CD4-positive, alpha-beta T cell treated with Interleukin-6 for 4 hours (primary cell): ENCODE measurements at regions not wholly inside any gene's neighbourhood (a gene's known extent, or its start where the extent isn't known, plus 50 kb on each side); places are given as distances from the start of the nearest gene placed in this dataset.
A peak's percentile ranks its signal among the peaks of the same experiment; 100 is the strongest.
"Not testable (repeated sequence)": the region's sequence is repeated elsewhere in the genome, so short reads cannot be mapped to it uniquely, and the experiment has no call there.

Experiments
- DNase-seq: peaks from one replicate; pipeline ENCODE4 v3.0.0-alpha.2; 2020; ENCODE audit warnings: mixed read lengths

DNA sequence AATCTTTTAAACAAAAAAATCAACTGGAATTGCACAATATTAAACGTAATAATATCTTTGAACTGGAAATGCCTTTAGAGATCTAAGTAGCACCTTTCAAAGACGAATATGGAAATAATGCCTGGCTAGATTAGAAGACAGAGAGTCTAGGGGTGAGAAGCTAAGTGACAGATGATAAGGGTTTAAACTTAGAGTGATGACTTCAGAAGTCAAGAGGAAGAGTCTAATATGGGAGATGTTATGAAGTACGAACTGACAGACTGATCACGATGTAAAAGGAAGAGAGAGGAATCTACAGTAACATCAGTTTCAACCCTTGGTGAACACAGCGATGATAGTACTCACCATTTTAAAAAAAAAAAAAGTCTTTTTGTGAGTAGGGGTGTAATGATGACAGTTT, 57.9 kb downstream of the HINT1 start:
- no peak for DNase-seq

DNA sequence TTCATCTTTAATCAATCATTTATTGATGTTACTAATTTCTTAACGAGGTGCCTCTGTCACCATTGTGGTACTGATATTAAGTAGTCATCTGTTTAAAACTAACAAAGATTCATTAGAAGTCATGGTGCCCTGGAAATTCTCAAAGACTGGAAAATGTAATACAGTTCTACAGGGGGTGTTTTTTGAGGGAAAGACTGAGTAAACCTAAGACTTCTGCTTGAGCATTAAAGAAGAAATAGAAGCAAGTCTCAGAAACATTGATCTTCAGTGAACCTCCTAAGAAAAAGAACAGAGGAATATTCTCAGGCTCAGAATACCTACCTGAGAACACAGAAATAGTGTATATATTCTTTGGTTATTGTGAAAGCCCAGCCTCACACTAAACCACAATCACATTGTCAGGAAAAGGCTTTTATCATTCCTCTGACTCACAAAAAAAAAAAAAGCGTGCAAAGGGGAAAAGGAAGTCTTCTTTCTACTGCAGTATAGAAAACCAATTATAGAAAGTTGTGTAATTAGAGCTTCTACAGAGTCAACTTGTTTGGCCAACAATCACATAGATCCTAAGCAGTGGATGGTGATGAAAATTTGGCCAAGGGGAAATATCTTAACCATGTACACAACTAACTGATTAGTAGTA, 60.8 kb downstream of the HINT1 start:
- no peak for DNase-seq

DNA sequence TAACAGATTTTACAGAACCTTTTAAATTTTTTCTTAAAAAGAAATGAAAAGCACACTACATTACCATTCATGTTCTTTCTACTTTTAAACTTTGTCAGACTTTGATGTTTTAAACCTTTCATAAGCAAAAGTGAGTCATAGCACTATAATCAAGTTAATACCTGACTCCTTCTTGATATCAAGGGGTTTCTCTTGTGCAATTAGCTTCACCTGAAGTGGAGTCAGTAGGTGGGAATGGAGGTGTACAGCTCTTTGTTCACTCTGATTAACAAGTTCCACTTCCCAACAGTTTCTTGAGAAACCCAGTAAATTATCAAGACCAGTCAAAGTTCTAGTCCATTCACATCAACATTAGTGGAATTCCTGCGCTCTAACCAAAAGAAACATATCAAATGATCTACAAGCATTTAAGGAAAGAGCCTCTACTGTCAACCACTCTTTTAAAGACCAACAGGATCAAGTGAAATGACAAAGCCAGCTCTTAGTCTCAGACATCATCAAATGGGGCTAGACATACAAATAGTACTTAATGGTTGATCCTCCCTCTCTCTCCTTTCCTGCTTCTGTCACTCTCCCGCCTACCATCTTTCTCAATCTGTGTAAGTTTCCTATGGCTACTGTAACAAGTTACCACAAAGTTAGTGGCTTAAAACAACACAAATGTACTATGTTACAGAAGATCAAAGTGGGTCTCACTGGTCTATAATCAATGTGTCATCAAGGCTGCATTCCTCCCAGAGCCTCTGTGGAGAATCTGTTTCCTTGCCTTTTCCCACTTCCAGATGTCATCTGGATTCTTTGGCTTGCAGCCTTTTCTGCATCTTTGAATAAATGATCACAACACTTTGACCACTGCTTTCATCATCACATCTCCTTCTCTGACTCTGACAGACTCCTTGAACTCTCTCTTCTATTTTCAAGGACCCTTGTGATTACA, 68.0 kb downstream of the HINT1 start:
- no peak for DNase-seq

DNA sequence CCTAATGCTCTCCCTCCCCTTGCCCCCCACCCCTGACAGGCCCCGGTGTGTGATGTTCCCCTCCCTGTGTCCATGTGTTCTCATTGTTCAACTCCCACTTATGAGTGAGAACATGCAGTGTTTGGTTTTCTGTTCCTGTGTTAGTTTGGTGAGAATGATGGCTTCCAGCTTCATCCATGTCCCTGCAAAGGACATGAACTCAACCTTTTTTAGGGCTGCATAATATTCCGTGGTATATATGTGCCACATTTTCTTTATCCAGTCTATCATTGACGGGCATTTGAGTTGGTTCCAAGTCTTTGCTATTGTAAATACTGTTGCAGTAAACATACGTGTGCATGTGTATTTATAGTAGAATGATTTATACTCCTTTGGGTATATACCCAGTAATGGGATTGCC, 69.5 kb downstream of the HINT1 start:
- DNase-seq = not testable (repeated sequence)

DNA sequence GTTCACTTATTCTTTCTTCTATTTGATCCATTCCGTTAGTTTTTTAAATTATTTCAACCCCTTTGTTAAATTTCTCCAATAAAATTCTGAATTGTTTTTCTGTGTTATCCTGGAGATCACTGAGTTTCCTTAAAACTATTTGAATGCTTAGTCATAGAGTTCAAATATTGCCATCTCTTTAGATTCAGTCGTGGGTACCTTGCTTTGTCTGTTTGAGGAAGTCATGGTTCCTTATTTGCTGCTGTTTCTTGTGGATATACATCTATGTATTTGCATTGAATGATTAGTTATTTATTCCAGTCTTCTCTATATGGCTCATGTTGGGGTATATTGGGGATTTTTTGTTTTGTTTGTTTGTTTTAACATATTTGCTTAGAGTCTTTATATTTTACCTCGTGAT, 80.6 kb downstream of the HINT1 start:
- DNase-seq = no peak

DNA sequence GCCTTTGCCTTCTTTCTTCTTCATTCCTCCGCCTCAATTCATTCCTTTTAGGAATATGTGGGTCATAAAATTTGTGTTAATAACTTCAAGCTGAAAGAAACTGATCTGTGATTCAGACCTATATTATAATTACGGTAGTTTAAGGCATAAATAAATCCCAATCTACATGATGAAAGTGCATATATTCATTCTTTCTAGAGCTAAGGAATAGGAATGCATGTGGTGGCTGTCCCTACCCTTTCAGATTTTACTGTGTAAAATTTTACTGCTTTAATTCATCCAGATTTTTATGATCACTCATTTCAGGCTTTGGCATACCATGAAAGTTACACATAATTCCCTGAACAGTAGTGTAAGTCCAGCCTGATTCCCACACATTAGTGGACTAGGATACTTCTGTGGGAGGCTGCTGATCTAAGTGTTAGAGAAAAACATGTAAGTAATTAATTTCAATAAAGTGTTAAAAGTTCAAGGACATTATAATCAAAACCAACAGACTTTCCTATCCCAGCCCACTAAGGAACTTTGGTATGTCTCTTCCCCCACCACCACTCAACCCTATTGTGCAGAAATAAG, 83.1 kb downstream of the HINT1 start:
- DNase-seq = no peak

DNA sequence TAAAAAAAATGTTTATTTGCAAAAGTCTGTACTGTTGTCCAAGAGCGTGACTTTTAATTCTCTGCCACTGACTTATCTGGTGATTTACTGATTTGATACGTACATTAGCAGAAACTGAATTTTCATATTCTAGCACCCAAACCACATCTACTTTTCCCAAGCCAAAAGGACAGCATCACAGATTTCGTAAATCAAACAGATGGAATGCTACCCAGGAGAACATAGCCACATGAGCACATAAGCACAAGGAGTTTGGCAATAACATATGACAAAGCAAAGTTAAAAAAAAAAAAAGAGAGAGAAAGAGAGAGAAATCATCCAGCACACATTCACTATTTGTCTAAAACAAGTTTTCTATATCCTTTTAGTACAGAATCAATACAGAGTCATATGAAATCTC, 83.7 kb downstream of the HINT1 start:
- DNase-seq = no peak

DNA sequence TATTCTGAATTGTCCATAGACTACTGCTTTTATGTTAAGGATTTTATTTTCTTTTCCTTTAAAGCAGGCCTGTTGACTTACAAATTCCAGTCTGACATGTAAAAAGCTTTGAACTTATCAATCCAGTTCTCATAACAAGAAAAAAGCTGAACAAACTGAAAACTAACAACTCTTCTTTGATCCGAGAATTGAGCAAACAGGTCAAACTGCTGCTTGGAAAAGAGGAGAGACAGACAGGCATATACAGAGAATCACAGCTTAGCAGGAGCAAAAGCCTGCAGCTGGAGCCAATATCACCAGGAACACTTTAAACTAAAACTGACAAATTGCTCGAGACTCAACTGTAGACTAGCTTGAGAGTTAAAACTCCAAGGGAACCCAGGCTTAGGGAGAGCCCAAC, 85.8 kb downstream of the HINT1 start:
- DNase-seq = no peak

DNA sequence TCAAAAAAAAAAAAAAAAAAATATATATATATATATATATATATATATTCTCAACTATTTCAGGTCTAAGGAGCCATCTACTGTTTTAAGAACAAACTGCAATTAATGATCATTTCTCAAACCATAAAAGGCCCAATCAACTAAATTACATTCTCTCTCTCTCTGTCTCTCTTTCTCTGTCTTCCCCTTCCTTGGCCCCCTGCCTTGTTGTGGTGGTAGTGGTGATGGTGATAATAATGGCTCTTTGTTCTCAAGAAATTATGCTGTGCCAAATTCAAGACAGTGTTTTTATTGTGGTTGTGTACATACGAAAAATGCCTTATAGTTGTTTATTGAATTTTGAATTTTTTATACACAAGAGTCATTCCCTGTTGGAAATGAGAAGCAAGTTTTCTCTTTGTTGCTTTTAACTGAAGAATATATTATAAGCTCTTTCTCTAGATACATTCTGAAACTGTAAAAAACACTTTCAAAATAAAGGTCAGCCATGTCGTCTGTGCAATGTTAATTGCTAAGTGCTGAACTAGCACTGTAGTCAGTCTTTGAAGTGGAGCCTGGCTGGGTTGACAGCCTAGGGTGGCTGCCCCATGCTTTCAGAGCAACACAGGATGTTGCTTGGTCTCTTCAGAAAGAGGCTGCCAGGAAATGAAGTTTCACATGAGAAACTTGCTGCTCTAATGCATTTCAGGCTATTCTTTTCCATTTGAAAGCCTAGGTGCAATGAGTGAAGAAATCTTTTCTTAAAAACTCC, 96.0 kb downstream of the HINT1 start:
- DNase-seq = peak; percentile 74

DNA sequence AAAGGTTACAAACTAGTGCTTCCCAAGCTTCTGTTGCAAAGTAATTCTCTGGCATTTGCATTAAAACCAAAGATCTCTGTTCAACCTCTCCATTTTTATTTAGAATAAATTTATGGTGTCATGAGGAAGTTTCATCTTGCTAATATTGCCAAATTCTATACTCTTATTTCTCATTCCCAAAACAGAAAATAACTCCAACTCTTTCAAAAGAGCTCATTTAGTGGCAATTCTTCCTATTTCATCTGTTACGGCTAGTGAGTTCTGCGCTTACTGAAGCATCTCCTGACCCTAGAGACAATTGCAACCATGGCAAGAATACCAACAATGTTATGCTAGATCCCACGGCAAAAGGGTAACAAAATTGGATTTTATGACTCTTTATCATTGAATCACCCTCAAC, 97.0 kb downstream of the HINT1 start:
- DNase-seq = no peak

DNA sequence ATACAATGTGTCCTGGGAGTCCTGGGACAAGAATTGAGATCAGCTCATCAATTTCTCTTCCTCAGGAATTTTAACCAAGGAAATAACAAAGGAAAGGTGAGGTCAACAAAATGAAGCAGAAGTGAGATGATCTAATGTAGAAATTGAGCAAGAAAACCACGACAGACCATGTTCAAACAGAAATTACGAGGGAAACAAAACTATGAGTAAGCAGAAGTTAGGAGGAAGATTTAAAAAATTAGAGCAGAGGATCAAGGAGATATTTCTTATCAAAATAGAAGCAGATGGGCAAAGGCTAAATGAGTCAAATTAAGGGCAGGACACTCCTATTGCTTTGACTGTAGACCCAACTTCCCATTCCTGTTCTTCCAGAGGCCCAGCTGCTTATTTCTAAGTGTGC, 97.4 kb downstream of the HINT1 start:
- DNase-seq = no peak

DNA sequence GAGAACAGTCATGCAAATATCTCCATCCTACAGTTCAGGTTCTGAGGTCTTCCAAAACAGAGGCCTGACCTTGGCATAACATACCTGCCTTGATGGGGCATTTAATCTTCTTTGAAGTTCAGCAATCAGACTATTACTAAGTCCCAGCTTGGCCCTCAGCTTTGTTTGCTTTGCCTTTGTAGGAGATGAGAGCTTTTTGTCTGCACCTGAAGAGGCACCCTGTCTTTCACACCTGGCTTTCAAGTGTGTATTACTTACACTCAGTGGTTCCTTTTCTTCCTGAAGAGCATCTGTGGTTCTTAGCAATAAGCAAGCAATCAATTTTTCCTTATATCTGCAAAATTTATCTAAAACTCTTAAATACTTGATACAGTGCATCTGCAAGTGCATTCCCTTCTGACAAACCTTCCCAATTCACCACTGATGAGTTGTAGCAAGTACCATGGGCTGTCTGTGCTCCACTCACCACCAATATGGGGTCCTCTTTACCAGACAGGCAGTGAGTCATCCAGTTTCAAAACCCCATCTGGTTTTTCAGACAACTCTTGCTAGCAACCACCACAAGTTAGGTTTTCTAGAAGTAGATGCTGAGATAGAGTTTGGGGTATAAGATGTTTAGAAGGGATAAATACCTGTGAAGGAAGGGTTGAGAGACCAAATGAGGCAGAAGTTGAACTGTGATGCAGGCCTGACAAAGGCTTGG, 100.2 kb downstream of the HINT1 start:
- DNase-seq = peak; percentile 15

DNA sequence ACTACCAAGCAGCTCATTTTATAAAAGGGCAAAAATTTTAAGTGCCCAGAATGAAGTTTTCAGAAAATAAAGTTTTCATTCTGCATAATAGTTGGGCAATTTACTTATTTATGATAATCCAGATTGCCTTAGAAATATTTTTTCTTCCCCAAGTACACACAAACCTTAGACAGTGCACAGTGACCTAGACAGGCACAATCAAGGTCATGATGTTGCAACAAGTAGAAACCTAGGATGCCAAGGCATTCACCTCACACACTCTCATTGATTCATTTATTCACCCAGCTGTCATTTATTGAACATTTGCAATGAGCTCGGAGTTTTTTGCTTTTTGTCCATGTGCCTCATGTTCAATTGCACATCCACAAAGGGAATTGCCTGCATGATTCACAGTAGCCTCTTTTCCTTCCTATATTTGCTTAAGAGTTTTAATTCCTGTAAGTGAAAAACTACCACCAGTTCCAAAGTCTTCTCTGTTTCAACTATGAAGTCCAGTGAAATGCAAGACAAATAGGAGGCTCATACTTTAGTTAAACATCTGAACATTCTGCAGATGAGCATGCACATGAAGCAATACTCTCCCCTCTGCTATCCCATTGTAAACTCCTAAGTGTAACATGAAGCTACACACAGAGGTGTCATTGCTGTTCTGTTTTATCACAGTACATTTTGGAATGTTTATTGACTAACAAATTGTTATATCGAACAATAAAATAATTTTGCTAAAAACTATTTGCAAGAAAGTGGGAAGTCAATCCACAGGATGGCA, 122.9 kb downstream of the HINT1 start:
- no peak for DNase-seq

DNA sequence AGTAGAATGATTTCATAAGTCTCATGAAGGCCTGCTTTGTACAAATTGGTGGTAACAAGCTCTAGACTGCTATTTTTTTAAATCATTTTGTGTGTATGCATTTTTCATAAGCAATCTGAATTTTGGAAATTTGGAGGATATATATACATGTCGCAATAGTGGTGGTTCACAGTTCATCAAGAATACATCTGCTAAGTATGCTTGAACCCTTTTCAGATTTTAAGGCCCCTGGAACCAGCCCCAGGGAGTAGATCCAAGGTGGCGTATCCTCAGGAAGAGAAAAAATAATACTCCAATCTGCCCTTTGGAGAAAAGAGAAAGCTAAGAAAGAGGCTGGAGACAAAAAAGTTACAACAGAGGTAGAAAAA, 141.6 kb downstream of the HINT1 start:
- DNase-seq = no peak

DNA sequence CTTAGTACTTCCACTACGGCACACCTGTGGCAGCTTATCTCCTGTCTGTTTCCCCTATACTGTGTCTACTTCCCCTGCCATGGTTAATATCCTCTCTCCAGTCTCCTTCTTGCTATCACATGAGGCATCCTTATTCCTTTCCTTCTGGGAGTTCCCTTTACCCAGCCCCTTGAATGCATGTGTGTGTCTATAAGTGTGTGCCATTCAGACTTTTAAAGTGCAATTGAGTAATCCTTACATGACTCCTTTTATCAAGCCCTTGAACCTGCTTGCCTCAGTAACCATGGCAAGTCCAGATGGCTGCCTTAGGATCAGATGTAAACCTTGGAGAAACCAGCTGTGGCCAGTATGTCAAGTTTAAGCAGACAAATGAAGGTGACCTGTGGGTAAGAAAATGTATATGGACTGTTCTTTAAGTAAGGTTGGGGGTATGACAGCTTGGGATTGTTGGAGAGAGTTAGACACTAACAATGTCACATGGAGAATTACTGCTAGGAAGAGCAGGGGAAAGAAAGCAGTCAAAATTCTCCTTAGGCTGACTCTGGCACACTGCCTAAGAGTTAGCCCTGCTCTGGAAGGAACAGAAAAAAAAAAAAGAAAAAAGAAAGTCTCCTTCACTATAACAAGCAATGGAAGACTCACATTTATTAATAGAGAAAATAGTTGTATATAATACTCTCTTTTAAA, 142.1 kb downstream of the HINT1 start:
- no peak for DNase-seq

DNA sequence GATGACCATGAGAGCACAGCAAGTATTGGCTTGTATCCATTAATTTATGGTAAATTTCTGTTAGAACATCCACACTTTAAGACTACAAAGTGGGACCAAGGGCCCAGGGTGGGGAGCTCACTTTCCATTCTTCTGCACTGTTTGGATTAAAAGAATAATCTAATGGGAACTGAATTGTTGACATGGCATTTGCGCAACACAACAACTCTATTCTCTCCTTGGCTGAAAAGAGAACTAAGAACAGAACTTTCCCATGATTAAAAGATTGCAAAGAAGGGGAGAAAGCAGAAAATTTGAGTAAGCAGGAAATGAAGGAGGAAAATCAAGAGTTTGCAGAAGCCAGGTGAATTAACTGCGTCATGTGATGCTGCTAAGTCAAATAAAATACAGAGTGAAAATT, 143.4 kb downstream of the HINT1 start:
- no peak for DNase-seq

DNA sequence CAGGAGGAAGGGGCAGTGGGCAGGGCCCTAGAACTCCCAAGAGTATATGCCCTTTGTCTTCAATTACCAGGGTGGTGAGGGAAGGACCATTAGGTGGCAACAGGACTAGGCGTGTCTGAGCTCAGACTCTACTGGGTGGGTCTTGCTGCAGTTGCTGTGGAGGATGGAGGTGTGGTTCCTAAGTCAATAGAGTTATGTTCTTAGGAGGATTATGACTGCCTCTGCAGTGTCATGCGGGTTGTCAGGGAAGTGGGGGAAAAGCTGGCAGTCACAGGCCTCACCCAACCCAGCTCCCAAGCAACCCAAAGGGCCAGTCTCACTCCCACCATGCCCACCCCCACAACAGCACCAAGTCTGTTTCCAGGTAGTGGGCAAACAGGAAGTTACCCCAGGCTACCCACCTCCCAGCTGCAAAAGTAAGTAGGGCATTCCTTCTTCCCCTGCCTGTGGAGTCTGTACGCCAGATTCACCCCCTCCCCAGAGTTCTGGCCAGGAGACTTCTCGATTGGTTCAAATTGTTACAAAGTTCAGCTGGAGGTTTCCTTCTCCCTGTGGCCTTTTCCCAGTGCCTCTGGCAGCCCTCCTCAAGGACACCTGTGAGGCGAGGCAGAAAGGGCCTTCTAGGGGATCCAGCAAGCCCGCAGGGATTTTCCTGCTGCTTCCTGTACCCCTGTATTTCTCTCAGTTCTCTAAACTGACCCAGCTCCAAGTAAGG, 145.3 kb downstream of the HINT1 start:
- no peak for DNase-seq

DNA sequence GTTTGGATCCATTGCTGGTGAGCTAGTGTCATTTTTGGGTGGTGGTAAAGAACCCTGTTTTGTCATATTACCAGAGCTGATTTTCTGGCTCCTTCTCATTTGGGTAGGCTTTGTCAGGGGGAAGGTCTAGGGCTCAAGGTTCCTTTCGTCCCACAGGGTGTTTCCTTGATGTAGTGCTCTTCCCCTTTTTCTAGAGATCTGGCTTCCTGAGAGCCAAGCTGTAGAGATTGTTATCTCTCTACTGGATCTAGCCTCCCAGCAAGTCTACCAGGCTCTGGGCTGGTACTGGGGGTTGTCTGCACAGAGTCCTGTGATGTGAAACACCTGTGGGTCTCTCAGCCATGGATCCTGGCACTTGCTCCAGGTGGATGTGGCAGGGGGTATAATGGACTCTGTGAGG, 145.9 kb downstream of the HINT1 start:
- no peak for DNase-seq

DNA sequence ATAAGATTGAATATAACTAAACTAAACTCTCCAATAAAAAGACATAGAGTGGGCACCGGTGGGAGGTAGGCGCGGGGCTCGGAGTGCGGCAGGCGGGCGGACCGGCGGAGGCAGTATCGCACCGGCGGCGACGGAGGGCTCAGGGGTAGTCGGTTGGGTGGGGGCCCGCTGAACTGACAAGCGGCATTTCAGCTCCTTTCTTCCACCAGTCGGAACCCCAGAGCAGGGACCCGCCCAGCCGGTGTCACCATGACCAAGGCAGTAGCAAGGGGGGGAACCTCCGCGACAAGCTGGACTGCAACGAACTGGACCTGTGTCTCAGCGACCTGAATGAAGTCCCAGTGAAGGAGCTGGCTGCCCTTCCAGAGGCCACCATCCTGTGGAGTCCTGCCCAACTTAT, 156.7 kb downstream of the HINT1 start:
- DNase-seq = no peak

DNA sequence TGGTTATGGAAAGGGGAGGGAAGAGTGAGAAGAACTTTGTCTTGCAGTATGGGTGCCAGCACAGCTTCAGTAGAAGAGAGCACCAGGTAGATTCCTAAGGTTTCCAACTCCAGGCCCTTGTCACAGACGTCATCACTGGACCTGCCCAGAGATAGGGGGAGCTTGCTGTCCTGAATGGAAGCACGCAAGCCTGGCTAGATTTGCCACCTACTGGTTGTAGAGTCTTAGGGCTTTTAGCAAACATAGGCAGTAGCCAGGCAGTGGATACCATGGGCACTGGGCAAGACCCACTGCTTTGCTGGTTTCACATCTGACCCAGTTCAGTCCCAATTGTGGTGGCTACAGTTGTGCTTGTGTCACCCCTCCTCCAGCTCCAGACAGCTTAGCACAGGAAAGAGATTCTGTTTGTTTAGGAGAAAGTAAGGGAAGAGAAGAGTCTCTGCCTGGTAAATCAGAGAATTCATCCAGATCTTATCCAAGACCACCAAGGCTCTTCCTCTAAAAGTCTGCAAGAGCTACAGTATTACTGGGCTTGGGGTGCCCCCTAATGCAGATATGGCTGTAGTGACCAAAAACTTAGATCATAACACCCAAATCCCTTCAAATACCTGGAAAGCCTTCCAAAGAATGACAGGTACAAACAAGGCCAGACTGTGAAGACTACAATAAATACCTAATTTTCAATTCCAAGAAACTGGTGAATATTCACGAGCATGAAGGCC, 158.9 kb downstream of the HINT1 start:
- DNase-seq = no peak
